ENCODE measurements at regions not wholly inside any gene's neighbourhood (a gene's known extent, or its start where the extent isn't known, plus 50 kb on each side); places are given as distances from the start of the nearest gene placed in this dataset.
A peak's percentile ranks its signal among the peaks of the same experiment; 100 is the strongest.

DNA sequence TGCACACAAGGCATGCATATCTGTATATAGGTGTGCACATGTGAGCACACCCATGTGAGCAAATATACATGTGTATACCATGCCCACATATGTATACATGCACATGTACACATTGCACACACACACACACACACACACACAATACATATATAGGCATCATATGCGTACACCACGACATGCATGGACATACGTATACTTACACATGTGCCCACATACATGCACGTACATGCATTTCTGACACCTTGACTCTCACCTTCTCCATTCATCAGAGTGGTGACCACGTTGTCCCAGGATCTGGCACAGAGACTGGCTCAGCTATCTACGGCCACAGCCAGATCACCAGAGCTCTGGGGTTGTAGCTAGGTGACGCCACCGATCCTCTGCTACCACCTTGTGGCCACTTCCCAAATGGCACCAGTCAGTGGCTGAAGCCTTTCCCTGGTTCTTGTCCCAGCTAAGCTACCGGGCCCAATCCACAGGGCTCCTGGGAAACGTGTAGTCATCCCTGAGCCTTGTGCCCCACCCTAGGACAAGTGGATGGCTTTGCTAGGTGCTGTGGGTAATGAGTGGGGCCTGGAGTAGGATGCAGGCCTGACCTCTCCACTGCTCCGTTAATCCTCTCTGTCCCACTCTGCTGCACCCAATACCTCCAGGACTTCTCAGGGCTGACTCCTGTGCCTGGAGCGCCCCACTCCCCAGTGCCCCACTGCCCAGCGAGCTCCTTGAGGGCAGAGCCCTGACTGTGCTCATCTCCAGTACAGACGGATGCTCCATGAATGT, 194.4 kb downstream of the RGS3 start:
- TF ChIP-seq, protein P1, sequence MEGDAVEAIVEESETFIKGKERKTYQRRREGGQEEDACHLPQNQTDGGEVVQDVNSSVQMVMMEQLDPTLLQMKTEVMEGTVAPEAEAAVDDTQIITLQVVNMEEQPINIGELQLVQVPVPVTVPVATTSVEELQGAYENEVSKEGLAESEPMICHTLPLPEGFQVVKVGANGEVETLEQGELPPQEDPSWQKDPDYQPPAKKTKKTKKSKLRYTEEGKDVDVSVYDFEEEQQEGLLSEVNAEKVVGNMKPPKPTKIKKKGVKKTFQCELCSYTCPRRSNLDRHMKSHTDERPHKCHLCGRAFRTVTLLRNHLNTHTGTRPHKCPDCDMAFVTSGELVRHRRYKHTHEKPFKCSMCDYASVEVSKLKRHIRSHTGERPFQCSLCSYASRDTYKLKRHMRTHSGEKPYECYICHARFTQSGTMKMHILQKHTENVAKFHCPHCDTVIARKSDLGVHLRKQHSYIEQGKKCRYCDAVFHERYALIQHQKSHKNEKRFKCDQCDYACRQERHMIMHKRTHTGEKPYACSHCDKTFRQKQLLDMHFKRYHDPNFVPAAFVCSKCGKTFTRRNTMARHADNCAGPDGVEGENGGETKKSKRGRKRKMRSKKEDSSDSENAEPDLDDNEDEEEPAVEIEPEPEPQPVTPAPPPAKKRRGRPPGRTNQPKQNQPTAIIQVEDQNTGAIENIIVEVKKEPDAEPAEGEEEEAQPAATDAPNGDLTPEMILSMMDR (IDR thresholded peaks at IDR 0.05; ENCODE audit: low read length), result peak; percentile 93
- TF ChIP-seq EZH2phosphoT487 (IDR thresholded peaks at IDR 0.05; ENCODE audit: low read length), result no peak

All from MM.1S (cell line).